ENCODE measurements at regions not wholly inside any gene's neighbourhood (a gene's known extent, or its start where the extent isn't known, plus 50 kb on each side); places are given as distances from the start of the nearest gene placed in this dataset.

GRCh38 chr16:59047114-59047513 is 313.0 kb upstream of the GOT2 start:
- no peak for TF ChIP-seq CTCF (IDR thresholded peaks at IDR 0.05)
- no peak for TF ChIP-seq POLR2A (IDR thresholded peaks at IDR 0.05; ENCODE audit: low read depth)
- no peak for TF ChIP-seq EP300 (IDR thresholded peaks at IDR 0.05)
